AG09309 (cell line): ENCODE measurements at regions not wholly inside any gene's neighbourhood (a gene's known extent, or its start where the extent isn't known, plus 50 kb on each side); places are given as distances from the start of the nearest gene placed in this dataset.
A peak's percentile ranks its signal among the peaks of the same experiment; 100 is the strongest.

Source experiments
- DNase-seq: peaks from one replicate; pipeline ENCODE4 v3.0.0-alpha.2; 2010; ENCODE audit warnings: low read depth
- H3K4me3 ChIP-seq: 2 replicates; pipeline ENCODE4 v1.5.1; 2011; ENCODE audit warnings: mild to moderate bottlenecking, low read depth, low read length, moderate library complexity; ENCODE audit not compliant: control insufficient read depth
- CTCF ChIP-seq: IDR thresholded peaks from 2 replicates; pipeline ENCODE4 v1.5.1; 2011; ENCODE audit warnings: mild to moderate bottlenecking, low read depth, low read length, inconsistent platforms; ENCODE audit not compliant: insufficient read depth, control insufficient read depth; ENCODE audit errors: missing control alignments

- TF ChIP-seq CTCF: no peak
- H3K4me3 ChIP-seq: no peak overlapping the region
- DNase-seq: no peak
Observed at GRCh38 chr16:86718118-86718517, 139.8 kb downstream of the FOXL1 start.

DNA sequence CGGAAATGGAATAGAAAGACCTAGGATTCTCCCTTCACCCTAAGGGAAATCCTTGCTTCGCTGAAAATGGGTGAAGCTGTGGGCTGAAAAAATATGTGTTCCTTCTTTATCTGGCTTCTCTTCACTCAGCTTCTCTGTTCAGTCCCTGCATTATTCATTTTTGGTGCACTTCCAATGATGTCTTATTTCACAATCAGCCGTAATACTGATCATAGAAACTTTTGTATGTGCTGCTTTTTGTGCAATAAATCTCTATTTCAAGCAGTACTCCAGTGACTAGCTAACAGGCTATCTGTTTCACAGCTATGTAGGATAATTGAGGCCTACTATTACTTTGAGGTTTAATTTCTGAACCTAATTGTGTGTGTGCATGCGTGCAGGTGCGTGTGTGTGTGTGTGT lies 144.6 kb downstream of the FOXL1 start:
- no peak for TF ChIP-seq CTCF
- peak; percentile 42 for DNase-seq

DNA sequence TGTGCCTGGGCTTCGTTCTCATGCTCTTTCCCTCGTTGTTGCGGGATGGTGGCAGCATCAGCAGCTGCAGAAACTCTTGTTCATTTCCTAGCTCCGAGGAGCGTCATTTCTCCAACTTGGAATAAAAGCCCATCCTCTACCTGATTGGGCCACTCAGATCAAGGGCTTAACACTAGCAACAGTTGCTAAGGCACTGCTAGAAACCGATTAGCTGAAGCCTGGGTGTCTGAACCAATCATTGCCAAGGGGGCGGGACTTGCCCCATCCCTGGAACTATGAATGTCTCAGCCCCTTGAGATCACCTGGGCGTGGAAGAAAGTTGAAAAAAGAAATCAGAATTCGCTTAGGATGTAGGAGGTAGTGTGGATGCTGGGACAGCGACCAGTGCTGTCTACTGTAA lies 145.3 kb downstream of the FOXL1 start:
- no peak for TF ChIP-seq CTCF
- H3K4me3 ChIP-seq: no peak overlapping the region
- DNase-seq: no peak

More for the DNA sequence above, 144.6 kb downstream of the FOXL1 start:
- no peak overlapping the region for H3K4me3 ChIP-seq

GRCh38 chr16:86725401-86725800 lies 147.1 kb downstream of the FOXL1 start:
- no peak for TF ChIP-seq CTCF
- no peak overlapping the region for H3K4me3 ChIP-seq
- DNase-seq: no peak

DNA sequence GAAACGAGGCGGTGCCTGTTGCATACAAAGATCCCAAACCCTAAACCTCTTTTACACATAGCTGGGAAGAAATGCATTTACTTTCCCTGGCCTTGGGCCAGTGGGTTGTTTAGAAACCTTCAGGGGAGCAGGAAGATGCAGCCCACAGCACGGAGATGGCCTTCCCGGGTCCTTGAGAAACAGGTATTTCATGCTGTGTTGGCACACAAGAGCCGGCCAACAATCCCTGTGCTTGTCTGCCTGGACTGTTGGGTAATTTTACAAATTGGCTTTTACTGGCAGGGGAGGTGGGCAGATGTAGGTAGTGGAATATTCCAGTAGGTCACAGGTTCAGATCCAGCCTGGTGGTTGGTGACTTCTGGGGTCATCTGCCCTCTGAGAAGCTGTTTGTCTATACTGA lies 148.0 kb downstream of the FOXL1 start:
- H3K4me3 ChIP-seq: no peak overlapping the region
- no peak for DNase-seq
- TF ChIP-seq CTCF: no peak

- DNase-seq: no peak
Observed at GRCh38 chr16:86727131-86727530, 148.8 kb downstream of the FOXL1 start.

More at GRCh38 chr16:86727131-86727530, 148.8 kb downstream of the FOXL1 start:
- no peak for TF ChIP-seq CTCF
- no peak overlapping the region for H3K4me3 ChIP-seq
